GM18520 (cell line): ENCODE measurements at regions not wholly inside any gene's neighbourhood (a gene's known extent, or its start where the extent isn't known, plus 50 kb on each side); places are given as distances from the start of the nearest gene placed in this dataset.

Experiments
- ATAC-seq: cut with Tn5 transposase; IDR thresholded peaks from one replicate; pipeline ENCODE4 v1.9.1; 2021; ENCODE audit not compliant: unreplicated experiment

DNA sequence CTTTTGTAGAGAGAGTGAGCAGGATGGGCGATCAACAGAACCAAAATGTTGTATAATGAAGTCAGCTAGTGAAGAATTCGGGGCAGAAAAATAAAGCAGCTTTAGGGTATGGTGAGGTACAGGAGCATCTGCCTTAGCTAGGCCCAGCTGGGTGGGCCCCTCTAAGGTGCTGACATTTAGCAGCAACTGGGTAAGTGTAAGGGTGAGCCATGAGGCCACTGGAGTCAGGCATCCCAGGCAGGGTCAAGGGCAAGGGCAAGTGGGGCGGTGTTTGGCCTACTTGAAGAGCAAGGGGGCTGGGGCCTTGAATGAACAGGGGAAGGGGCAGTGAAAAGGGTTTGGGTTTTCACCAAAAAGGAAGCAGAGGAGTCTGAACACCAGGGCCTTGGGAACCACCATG, 583.6 kb downstream of the BCL11B start:
- ATAC-seq = no peak

- ATAC-seq = no peak
Measured at GRCh38 chr14:98689951-98690350, 582.0 kb downstream of the BCL11B start.

- ATAC-seq = no peak
Measured at GRCh38 chr14:98692832-98693231, 579.2 kb downstream of the BCL11B start.

- ATAC-seq = no peak
Measured at GRCh38 chr14:98694541-98694940, 577.5 kb downstream of the BCL11B start.

DNA sequence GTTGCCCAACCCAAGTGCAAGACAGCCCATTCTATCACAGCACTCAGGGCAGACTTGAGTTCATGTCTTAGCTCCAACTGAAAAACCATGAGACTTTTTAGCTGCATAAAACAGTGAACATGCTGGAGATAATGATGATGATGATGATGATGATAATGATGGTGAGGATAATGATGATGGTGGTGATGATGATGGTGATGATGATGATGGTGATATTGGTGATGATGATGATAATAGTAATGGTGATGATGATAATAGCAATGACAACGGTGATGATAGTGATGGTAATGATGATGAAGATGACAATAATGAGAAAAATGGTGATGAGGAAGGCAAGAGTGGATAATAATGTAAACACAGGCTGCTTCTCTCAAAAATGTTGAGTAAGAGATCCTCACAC, 576.2 kb downstream of the BCL11B start:
- no peak for ATAC-seq

DNA sequence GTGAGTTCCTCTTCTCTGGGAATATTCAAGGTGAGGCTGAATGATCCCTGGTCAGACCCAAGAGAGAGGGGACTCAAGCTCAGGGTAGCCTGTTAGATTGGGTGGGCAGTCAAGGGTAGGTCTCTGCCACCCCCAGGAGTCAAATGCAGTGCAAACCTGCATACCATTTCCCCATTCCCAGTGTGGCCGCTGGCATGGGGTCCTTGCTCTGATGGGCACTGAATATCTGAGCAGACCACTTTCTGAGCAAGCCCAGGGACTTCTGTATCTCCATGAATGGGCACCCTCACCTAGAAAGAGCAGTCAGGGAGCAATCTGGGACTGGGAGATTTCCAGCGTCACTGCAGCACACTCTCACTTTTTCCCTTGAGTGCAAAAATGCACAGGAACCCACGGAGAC, 573.7 kb downstream of the BCL11B start:
- ATAC-seq = no peak

- no peak for ATAC-seq
Measured at GRCh38 chr14:98700748-98701147, 571.2 kb downstream of the BCL11B start.

DNA sequence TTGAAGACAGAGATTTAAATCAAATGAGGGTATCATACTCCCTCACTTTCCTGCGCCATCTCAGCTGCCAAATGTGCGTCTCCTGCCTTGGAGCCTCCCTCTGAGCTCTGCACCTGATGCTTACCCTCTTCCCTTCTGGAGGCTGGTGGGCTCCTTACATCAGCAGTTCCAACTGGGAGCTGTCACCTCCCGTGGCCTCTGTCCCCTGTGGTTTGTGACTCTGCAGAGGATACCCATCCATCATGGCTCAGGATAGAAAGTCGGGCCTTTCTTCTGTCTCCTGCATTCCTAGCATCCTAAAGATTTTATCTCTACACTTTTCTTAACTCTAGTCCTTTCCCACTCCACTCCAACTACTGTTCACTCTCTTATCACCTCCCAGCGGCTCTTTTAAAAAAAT, 570.6 kb downstream of the BCL11B start:
- ATAC-seq = no peak

GRCh38 chr14:98704441-98704840, 567.6 kb downstream of the BCL11B start:
- no peak for ATAC-seq

GRCh38 chr14:98705871-98706300, 566.1 kb downstream of the BCL11B start:
- ATAC-seq = no peak

GRCh38 chr14:98707522-98707921, 564.5 kb downstream of the BCL11B start:
- ATAC-seq = no peak

DNA sequence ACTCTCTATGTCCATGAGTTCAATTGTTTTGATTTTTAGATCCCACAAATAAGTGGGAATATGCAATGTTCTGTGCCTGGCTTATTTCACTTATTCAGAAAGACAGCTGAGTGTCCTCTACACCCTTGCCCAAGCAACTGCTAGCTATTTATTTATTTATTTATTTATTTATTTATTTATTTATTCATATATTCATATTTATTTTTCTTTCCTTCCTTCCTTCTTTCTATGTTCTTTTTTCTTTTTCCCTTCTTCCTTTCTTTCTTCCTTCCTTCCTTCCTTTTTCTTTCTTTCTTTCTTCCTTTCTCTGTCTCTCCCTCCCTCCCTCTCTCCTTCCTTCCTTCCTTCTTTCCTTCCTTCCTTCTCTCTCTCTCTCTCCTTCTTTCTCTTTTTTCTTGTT, 563.4 kb downstream of the BCL11B start:
- ATAC-seq = no peak

DNA sequence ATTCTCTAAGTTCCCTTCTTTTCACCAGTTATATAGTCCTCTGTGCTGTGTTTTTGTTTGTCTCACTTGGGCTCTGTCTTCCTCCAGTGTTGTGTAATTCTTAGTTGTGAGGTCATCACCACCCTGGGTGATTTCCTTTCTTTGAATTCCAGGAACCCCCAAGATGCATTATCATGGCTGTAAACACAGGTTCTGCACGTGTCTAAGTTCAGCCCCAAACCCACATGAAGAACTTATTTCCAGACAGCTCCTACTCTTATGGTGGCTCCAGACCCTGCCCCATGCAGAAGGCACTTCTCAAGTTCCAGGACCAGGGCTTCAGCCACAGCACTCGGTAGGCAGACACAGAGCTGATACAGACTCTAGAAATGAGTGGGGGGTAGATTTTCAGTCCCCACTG, 560.5 kb downstream of the BCL11B start:
- ATAC-seq = no peak

DNA sequence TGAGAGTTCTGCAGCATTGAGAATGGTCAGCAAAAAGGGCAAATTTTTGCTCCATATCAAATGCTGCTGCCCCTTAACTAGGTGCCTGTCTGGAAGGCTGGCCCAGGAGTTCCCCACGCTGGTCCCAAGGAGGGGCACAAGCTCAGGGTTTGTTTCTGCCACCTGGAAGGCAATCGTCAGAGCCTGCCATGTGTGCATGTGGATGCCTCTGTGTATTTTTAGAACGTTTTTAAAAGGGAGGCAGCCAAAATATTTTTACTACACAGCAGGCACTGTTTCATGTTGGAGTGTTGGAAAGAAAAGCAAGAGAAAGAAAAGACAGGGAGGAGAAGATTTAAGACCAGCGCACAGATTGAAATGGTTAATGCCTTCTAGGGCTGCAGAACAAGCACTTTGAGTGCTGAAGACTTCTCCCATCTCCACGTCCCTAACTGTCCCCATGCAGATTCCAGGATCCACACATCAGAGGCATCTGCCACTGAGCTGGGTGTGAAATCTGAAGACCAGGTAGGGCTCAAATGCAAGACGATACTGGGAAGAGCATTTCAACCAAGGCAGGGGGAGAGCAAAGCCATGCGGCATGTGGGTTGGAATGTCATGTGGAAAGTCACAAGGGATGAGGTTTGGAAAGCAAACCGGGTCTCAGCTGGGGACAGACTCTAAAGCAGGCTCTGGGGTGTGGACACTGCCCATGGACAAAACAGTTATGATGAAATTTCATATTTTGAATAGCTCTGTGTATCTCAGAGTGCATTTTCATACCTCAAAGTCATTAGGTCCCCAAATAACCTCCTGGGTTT, 557.2 kb downstream of the BCL11B start:
- no peak for ATAC-seq

DNA sequence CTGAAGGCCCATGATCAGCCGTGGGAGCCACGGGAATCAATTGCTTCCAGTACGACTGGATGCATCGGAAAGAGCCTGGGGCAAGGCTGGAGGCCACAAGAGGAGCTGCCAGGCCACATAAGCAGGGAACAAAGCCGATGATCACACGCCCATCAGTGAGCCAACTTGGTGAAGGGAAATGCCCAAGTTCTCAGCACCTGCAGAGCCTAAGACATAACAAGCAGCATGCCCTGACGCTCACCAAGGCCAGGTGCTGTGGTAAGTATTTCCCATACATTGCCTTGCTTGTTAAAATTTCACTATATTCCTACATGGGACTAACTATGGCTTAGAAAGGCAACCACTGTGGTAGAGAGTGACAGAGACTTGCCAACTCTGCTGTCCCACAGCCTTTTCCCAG, 555.9 kb downstream of the BCL11B start:
- ATAC-seq = no peak

DNA sequence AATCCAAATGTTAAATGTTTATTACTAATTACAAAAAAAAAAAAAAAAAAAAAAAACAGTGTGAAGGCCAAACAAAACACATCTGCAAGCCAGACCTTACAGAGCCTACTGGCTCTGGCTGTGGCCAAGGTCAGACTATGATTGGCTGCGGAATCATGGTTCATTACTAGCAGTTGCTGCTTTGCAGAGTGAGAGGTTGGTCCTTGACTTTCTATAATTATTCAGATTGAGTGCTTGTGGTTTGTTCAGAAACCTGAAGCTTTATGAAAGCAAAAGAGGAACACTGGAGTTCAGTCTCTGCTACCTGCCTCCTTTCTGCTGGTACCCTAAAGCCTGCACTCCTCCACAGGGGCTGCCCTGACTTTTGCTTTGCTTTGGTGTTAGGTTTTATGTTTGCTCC, 550.9 kb downstream of the BCL11B start:
- ATAC-seq = no peak

DNA sequence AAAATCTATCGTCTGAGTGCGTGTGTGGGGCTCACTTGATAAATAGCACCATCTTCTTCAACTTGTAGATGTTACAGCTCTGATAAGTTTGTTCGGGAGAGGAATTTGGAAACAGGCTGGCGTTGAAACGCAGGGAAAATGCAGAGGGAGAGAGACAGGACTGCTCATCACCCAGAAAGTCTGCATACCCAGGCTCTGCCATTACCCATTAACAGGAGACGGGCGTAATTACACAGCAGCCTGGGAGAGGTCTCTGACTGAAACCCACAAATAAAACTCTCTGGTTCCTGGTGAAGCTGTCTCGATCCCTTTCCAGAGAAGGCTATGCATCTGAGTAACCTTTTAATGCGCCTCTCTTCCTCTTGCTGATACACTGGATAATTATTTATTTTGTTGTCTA, 547.3 kb downstream of the BCL11B start:
- no peak for ATAC-seq

- ATAC-seq = no peak
Measured at GRCh38 chr14:98725191-98725590, 546.8 kb downstream of the BCL11B start.

GRCh38 chr14:98725676-98726075, 546.3 kb downstream of the BCL11B start:
- ATAC-seq = no peak

DNA sequence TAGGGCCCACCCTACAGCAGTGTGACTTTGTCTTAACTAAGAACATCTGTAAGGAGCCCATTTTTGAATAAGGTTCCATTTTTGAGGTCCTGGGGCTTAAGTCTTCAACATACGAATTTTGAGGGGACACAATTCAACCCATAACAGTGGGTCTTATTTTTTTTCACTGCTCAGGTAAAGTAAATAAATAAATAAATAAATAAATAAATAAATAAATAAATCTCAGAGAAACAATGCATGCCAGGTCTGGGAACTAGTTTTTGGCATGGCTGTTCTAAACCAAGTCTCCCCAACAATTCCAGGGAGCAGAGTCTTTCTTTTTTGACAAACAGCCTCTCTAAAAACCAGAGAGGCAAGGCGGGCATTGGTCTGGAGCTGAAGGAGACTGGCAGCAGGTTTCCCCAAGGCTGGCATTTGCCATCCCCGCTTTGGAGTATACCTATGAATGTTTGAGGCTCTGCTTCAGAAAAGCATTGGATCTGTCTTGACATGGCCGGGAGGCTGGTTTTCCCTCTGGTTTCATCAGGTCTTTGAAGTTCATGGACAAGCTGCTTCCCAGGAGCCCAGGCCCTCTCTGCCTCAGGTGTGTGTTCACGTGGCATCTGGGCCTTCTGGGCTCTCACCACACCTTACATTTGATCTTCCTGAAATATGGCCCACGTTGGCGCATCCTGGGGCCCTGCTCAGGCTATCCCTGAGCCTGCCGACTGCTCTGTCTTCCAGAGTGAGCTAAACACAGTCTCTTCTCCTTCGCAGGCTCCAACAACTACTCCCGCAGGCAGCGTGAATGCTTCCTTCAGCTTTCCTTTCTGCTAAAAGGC, 545.2 kb downstream of the BCL11B start:
- ATAC-seq = no peak

GRCh38 chr14:98728024-98728423, 544.0 kb downstream of the BCL11B start:
- ATAC-seq = no peak

DNA sequence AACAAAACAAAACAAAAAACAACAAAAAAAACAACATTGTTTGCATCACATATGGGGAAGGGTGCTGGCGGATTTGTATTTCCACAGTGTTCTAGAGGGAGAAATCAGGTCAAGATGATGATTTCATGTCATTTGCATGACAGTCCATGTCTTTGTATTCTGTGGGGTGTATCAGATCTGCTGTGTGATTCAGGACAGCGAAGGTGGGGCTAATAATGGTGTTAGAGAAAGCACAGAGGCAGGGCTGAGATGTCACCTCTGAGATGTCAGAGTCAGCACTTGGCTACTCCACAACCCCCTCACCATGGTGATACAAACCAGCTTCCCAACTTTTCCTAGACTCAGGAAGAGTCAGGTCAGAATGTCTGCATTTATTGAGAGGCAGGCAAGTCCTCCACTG, 543.2 kb downstream of the BCL11B start:
- ATAC-seq = no peak
